Kidney capillary endothelial cell (primary cell): ENCODE measurements at regions not wholly inside any gene's neighbourhood (a gene's known extent, or its start where the extent isn't known, plus 50 kb on each side); places are given as distances from the start of the nearest gene placed in this dataset.

Source experiments
- DNase-seq: peaks from one replicate; pipeline ENCODE4 v3.0.0-alpha.2; 2018; ENCODE audit warnings: low spot score

GRCh38 chr3:99114565-99115291, 213.2 kb upstream of the DCBLD2 start:
- DNase-seq, result peak; percentile 51

GRCh38 chr3:99111235-99111634, 209.7 kb upstream of the DCBLD2 start:
- DNase-seq, result no peak

GRCh38 chr3:99110401-99110800, 208.9 kb upstream of the DCBLD2 start:
- DNase-seq, result no peak

GRCh38 chr3:99108508-99108907, 207.0 kb upstream of the DCBLD2 start:
- peak; percentile 98 for DNase-seq

GRCh38 chr3:99094606-99095005, 193.1 kb upstream of the DCBLD2 start:
- no peak for DNase-seq

- no peak for DNase-seq
Observed at GRCh38 chr3:99087277-99087676, 185.8 kb upstream of the DCBLD2 start.

- no peak for DNase-seq
Observed at GRCh38 chr3:99084826-99085225, 183.3 kb upstream of the DCBLD2 start.

- no peak for DNase-seq
Observed at GRCh38 chr3:99084156-99084555, 182.7 kb upstream of the DCBLD2 start.

GRCh38 chr3:99071096-99071495, 169.6 kb upstream of the DCBLD2 start:
- no peak for DNase-seq

- DNase-seq, result no peak
Observed at GRCh38 chr3:99069973-99070372, 168.5 kb upstream of the DCBLD2 start.

- DNase-seq, result no peak
Observed at GRCh38 chr3:99066863-99067262, 165.4 kb upstream of the DCBLD2 start.

- DNase-seq, result no peak
Observed at GRCh38 chr3:99049164-99049563, 147.7 kb upstream of the DCBLD2 start.

- DNase-seq, result no peak
Observed at GRCh38 chr3:99041747-99042146, 140.3 kb upstream of the DCBLD2 start.

- no peak for DNase-seq
Observed at GRCh38 chr3:99031778-99032177, 130.3 kb upstream of the DCBLD2 start.

GRCh38 chr3:99023590-99024192, 122.2 kb upstream of the DCBLD2 start:
- DNase-seq, result peak; percentile 61

- DNase-seq, result no peak
Observed at GRCh38 chr3:99021466-99021865, 120.0 kb upstream of the DCBLD2 start.

GRCh38 chr3:99016452-99016851, 115.0 kb upstream of the DCBLD2 start:
- DNase-seq, result no peak

- DNase-seq, result no peak
Observed at GRCh38 chr3:99013777-99014315, 112.4 kb upstream of the DCBLD2 start.

- DNase-seq, result no peak
Observed at GRCh38 chr3:99013077-99013476, 111.6 kb upstream of the DCBLD2 start.

- no peak for DNase-seq
Observed at GRCh38 chr3:99012051-99012450, 110.6 kb upstream of the DCBLD2 start.

- DNase-seq, result no peak
Observed at GRCh38 chr3:99009851-99010250, 108.4 kb upstream of the DCBLD2 start.

GRCh38 chr3:99006686-99007085, 105.2 kb upstream of the DCBLD2 start:
- no peak for DNase-seq

- no peak for DNase-seq
Observed at GRCh38 chr3:98999675-99000074, 98.2 kb upstream of the DCBLD2 start.
